Kidney tubule cell (primary cell): ENCODE measurements at regions not wholly inside any gene's neighbourhood (a gene's known extent, or its start where the extent isn't known, plus 50 kb on each side); places are given as distances from the start of the nearest gene placed in this dataset.
"Not testable (repeated sequence)": the region's sequence is repeated elsewhere in the genome, so short reads cannot be mapped to it uniquely, and the experiment has no call there.

Source experiments
- DNase-seq: peaks from one replicate; pipeline ENCODE4 v3.0.0-alpha.2; 2018; ENCODE audit warnings: low spot score

DNA sequence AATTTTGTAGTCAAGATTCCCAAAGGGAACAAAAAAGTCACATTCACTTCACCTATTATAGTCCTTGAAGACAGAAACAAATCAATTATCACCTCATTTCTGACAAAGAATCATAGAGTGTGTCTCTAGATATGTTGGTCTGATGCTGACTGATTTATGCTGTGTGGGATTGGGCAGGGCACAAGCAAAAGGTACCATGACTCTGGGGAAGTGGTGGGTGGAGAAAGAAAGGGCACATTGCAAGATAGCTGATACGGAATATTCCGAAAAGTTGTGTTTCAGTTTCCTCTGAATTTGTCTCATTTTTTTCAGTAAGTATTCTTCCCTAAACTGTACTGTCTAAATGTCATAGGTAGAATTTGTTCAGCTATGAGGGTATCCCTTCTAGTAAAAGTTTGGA, 268.0 kb downstream of the MREG start:
- DNase-seq = no peak

DNA sequence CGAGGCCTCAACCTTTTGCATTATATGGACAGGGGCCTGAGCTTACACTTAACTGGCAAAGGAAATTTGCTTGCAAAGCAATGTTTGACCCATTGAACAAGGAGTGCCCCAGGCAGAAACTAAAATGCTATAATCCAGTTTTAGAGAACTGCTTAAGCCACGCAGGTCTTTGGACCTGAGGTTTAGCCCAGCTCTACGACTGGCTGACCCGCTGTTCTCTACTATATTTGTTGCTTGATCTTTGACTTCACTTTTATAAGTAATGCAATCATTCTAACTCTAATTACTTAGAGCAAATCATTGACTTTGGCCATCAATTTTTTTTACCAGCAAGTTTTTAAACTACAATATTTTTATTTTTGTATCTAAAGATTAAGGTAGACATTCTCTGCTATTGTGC, 268.8 kb downstream of the MREG start:
- no peak for DNase-seq

DNA sequence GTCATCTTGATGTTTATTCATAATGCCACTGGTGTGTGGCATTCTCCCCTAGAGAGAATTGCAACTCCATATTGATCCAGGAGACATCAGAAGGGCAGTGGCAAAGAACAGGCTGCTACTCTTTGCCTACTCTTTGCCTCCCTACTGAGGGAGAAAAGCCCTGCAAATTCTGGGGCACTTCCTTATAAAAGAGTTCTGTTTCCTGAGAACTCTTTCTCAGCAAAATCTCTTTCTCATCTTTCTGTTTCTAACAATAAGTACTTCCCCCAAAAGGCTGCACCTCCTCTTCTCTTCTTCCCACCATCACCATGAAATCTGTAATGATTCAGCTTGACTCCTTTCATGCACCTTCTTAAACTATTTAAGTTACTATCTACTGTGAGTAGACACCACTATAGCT, 270.3 kb downstream of the MREG start:
- no peak for DNase-seq

DNA sequence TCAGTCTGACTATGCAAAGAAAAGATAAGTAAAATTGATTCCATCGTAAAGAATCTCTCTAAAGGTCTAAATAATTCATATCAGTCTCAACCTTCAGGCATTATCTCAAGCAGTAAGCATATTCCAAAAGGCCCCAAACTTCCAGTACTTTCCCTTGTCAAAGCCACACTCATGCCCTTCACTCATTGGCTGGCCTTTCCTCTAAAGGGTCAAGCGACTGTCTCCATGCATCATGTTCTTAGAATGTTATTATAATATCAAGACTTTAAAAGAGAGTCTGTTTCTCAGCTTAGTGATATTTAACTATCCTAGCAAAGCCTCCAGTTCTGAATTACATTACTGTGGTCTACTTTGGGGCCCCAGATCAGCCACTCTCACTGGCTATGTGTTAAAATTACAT, 271.3 kb downstream of the MREG start:
- no peak for DNase-seq

DNA sequence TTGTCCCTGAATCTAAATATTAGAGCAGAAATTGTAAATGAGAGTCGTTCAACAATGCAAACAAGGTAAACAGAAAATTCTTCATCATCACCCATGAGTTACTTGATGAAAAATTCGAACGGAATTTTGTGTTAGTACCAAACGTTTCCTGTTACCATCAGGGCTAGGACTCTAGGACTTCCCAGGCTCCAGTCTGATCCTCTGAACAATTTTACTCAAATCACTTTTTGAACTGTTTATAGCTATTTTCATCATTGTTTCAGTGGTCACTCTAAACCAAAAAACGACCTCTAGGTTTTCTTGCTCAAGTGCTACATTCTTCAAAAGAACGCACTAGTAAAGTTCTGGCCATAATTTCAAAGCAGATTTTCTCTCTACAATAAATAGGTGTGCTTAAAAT, 273.3 kb downstream of the MREG start:
- no peak for DNase-seq

DNA sequence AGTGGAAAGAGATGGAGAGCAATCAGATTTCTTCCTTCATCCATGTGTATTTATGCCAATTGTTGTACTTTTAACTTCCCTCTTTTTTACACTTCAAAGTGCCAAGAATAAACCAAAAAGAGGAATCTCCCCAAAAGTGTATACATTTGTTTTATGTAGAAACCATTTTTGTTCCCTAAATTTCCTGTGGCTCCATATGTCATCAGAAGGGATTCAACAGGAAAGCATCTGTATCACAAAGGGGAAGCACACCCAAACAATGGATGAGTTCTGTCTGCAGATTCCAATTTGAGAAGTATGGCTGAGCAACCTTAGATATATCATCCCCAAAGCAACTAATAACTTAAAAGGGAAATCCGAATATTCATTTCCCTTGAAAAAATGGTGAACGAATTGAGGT, 275.0 kb downstream of the MREG start:
- DNase-seq = no peak

DNA sequence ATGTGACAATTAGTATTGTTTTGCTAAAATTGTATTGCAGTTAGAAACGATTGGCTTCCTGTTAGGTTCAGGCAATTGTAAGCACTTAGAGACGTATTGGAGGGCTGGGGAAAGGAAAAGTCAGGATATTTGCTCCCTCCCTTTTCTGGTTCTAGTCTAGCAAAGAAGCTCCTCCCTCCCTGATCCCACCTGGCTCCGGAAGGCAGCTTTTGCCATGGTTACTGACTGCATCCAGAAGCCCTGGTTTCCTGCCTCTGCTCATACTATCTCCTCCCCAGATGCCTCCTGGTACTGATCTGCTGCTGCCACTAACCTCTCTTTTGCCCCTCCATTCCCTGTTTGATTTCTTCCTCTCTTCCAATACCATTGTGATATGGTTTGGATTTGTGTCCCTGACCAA, 275.9 kb downstream of the MREG start:
- DNase-seq = no peak

DNA sequence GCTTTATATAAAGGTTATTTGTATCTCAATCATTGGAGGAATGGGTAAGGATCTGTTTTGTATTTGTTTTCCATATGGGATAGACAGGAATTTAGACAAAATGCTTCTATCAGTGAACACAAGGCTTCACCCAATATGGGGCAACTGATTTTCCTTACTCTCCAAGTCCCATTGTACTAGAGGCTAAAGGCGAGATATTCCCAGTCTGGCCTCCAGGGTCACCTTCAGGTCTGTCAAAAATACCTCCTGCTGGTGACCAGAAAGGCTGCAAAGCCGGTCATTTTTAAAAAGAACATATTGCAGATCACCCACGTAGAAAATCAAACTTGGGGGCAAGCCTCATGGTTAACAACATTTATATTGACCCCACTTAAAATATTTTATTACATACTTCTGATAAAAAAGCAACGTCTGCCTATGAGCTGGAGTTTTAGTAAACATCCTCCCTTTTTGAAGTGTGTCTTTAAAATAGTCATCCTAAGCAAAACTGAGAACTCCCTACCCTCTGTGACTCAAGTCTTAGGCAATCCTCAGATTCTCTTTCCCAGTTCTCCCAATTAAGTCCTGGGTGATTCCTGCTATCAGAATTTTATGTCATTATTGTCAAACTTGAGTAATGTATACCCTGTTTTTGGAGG, 276.6 kb downstream of the MREG start:
- DNase-seq = peak; percentile 23

DNA sequence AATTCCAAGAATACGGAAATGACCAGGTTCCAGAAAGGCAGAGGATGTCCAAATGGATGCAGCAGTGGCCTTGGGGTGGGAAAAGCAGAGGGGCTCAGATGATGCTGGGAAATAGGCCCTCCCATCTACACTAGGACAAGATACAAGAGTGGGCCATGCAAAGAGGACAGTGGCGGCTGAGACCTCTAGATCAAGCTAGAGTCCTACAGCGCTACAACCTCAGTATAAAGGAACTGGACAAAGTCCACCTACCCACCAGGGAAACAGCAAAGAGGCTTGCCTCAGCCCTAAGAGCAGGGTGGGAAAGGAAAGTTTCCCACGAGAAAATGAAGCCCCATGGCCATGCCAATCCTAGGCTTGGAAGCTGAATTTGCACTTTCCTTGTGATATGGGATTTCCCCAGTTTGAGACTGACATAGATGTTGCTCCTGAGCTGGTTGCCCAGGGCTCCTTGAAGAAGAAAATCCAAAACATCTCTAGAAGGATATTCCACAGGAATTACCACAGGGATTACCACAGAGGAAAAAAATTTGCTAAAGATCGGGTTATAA, 282.2 kb downstream of the MREG start:
- no peak for DNase-seq

DNA sequence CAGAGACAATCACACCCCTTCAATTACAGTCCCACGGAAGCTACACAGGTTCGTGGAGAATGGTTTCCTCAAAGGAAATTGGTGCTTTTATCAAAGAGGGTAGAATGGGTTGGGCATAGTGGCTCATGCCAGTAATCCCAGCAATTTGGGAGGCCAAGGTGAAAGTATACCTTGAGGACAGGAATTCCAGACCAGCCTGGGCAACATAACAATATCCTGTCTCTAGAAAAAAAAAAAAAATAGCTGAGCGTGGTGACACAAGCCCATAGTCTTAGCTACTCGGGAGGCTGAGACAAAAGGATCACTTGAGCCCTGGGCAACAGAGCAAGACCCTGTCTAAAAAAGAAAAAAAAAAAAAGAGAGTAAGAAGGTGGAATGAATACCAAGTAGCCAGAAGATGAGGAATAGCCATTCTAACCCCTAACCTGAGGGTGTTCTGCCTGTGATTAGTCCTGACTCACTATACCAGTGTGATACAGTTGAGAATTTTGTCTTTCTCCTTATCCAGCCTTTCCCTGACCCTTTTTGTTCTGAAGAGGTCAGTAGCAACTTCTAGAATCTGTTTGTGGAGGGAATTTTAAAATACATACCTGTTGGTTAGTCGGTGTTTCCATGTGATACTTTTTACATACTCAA, 283.2 kb downstream of the MREG start:
- peak; percentile 25 for DNase-seq

DNA sequence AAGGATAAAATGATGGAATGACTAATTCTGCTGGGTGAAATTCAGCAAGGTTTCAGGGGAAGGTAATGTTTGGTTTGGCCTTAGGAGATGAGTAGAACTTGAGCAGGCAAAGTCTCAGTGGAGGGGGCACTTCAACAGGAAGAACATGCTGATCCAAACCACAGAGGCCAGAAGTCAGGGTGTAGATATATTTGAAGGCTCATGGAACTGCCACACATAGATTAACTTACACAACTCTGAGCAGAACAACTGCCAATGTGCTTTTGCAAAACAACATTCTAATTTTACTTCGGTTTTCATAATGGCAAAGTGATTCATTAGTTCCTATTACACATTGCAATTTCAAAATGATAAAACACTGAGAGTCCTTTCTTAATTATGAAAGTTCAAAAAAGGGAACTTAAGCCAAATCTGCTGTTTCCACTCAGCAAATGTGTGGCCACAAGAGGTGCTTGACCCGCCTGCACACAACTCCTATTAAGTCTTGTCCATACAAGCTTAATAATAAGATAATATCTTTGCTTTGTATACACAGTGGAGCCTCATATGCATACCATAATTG, 284.8 kb downstream of the MREG start:
- peak; percentile 60 for DNase-seq

DNA sequence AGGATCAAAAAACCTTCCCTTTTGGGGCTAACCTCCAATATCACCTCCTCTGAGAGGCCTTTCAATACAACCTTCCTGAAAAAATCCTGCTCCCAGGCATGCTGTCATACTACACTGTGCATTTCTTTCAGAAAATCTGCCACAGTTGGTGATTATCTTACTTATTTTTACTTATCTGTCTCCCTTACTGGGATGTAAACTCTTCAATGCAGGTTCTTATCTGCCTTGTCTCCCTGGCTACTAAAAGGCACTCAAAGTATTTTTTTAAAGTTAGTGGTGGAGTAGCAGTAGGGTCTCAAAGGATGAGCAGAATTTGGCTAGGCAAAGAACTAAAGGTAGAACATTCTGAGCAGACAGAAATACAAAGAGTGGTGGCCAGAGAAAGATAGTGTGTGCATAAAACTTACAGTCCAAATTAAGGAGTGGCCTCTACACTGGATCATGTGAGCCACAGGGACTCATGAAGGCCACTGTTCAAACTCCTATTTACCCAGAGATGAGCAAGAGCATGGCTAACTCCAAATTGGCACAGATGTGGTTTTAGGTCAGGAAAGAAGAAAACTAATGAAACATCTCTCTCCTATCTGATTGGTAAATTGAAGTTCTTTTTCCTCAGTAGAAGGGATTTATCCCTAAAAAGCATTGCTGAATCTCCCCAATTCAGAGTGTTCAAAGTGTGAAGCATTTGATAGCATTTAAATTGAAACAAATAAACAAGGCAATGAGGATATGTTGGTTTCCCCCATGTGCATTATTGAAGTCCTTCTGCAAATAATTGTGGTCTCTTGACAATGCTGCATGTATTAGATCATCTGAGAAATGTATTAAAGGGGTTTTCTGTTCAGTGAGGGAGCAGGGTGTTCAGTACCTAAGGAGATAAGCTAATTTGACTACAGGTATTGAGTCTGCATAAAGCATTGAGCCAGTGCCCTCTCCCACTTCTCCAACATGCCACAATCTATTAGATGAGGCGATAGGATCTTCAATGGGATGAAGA, 285.5 kb downstream of the MREG start:
- peak; percentile 45 for DNase-seq

DNA sequence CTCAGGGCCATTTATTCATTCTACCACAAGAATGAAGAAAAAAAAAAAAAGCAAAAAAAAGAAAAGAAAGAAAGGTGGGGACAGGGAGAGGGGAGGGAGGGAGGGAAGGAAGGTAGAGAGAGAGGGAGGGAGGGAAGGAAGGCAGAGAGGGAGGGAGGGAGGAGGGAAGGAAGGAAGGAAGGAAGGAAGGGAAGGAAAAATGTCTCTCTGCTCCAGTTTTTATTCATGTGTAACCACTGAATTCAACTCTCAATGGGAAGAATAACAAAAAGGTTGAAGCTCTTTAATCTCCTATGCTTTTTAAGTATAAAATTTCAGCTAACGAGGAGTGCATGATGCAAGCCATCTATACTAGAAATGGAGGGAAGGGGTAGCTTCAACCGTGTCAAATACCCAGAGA, 287.3 kb downstream of the MREG start:
- DNase-seq = no peak

DNA sequence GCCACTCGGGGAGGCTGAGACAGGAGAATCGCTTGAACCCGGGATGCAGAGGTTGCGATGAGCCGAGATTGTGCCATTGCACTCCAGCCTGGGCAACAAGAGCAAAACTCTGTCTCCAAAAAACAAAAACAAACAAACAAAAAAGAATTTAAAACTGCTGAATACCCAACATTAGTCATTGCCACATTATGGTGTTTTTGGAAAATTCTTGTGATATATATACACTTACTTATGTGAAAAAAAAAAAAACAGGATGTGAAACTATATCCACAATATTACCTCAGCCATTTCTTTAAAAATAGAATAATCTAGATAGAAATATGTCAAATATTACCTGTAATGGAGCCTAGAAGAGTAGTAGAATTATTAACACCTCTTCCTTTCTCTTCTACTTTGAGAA, 288.3 kb upstream of the FN1 start:
- DNase-seq = no peak

DNA sequence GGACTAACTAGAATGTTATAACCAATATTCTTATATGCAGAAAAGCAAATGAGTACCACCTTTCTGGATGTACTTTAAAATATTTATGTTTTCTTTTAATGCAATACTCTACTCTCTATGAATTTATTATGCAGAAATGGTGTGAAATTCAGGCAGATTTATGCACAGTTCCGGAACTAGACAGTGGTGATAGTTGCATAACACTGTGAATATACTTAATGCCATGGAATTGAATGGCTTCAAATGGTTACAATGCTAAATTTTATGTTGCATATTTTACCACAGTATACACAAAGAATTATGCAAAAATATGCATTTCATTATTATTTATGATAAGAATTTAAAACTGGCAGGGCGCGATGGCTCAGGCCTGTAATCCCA, 287.8 kb upstream of the FN1 start:
- DNase-seq = no peak

DNA sequence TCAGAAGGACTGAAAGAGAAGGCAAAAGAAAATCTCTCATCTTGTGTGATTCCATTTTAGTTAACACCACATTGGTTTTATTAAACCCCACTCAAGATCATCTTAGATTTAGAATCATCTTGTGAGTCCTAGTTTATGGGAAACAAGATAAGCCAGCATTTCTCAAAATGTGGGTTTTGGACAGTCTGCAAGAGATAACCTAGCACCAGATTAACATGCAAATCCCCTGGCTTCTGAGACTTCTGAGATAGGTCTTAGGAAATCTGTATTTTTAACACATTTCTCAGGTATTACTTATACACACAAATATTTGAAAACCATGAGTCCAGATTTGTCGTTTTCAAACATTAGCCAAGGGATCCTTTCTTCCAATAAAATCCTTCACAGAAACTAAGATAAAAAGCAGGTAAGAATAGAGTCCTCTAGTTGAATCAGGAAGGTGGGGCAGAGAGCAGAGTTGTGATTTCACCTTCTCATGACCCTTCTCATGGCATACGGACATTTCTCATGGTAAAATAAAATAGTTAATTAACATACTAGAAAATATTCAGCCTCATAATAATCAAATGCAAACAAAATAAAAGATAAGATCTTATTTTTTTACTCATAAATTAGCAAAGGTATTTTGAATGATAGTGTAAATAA, 287.2 kb upstream of the FN1 start:
- peak; percentile 28 for DNase-seq

DNA sequence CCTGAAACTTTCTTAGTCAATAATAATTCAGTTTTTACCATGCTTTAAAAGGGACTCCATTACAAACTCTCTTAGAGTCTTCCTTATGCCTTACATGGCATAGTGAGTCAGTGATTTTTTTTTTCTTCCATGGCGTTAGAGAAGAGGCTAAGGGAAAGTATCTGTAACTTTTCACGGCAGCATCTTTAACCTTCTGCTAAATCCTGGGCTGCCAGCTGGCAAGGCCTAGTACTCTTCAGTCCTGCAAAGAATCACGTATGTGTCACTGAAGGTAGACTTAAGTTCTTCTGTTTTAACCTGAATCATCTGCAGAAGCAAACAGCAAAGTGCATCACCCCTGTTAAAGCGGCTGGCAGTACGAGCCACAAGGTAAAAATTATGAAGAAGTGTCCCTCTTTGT, 286.3 kb upstream of the FN1 start:
- DNase-seq = no peak

DNA sequence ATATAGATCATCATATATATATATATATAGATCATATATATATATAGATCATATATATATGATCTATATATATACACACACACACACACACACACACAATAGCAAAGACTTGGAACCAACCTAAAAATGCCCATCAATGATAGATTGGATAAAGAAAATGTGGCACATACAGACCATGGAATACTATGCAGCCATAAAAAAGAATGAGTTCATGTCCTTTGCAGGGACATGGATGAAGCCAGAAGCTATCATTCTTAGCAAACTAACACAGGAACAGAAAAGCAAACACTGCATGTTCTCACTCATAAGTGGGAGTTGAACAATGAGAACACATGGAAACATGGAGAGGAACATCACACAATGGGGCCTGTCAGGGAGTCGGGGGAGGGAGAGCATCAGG, 285.6 kb upstream of the FN1 start:
- DNase-seq = not testable (repeated sequence)

DNA sequence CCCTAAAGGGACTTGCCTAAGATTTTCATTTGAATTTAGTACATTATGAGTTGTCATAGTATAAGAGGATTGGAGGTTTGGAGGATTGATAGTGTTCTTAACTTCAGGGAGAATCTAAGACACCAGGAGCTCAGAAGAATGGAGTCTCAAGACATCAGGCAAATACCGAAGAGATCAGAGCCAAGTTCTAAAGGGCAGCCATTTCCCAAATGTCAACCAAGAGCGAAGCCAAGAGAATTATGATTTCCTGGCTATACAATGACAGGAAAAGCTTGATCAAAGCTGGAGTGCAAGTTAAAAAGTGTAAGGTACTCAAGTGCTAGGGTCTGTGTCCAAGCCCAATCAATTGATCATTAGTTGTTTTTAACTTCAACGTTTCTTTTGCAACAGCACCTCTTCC, 283.0 kb upstream of the FN1 start:
- DNase-seq = no peak

DNA sequence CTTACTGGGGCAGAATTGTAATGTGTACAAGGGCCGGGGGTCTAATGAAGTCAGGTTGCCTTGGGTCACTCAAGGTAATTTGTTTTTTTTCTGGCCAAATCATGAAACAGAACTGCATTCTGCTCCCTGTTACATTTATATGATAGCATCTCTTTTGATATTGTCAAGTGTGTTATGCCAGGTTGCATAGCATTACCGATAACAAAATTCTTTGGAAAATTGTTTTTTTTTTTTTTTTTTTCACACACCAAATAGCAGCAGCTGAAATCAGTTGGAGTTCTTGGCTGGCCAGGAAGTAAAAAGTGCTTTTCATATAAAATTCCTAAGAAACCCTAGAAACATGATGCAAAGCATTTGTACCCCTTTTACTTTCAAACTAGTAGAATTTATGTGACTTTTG, 282.6 kb upstream of the FN1 start:
- DNase-seq = no peak

DNA sequence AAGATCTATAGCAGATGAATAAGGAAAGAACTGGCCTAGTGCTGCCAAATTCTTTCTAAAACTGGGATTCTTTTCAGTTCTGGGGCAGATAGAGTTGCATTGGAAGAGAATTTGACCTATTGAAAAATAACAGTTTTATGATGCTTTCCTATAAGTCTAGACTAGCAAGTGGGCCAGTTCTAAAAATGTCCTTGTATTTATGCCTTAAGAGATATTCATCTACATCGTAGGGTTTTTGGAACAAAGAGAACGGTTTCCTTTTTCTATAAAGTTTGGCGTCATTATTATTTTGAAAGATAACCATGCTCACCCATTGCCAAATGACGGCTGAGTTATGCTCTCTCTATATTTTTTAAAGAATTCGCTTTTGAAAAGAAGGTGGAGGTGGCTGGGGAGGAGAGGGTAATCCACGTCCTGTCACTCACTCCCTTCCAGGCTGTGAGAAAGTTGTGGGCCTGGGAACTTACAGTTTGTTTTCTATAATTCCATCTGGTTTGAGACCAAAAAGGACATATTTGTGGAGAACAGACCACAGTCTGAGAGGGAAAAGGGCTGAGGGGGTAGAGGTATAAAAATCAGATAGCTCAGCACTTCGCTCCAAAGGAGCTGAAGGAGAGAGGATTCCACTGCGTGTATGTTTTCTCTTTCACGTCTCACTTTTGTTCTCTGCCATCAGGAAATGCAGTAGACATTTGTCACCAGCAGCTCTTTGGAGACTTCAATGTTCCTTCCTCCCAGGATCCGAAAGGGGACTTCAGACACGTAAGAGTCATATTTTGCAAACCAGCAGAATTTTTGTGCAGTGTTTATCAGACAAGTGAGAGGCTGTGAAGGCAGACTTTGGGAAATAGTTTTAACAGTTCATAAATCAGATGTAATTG, 281.9 kb upstream of the FN1 start:
- no peak for DNase-seq
